HG03095 (cell line): ENCODE measurements at regions not wholly inside any gene's neighbourhood (a gene's known extent, or its start where the extent isn't known, plus 50 kb on each side); places are given as distances from the start of the nearest gene placed in this dataset.
"Not testable (repeated sequence)": the region's sequence is repeated elsewhere in the genome, so short reads cannot be mapped to it uniquely, and the experiment has no call there.

Experiments
- ATAC-seq: cut with Tn5 transposase; IDR thresholded peaks from one replicate; pipeline ENCODE4 v1.9.1; 2021; ENCODE audit warnings: moderate library complexity; ENCODE audit not compliant: unreplicated experiment

- no peak for ATAC-seq
Observed at GRCh38 chr5:130624805-130625204, 540.3 kb downstream of the HINT1 start.

- no peak for ATAC-seq
Observed at GRCh38 chr5:130616161-130616560, 548.9 kb downstream of the HINT1 start.

- ATAC-seq: no peak
Observed at GRCh38 chr5:130605234-130605633, 559.8 kb downstream of the HINT1 start.

- not testable (repeated sequence) for ATAC-seq
Observed at GRCh38 chr5:130596647-130597046, 568.4 kb downstream of the HINT1 start.

- no peak for ATAC-seq
Observed at GRCh38 chr5:130580264-130580663, 584.8 kb downstream of the HINT1 start.

GRCh38 chr5:130578354-130578753, 586.7 kb downstream of the HINT1 start:
- ATAC-seq: no peak

GRCh38 chr5:130571076-130571475, 594.0 kb downstream of the HINT1 start:
- ATAC-seq: no peak

GRCh38 chr5:130568791-130569190, 596.3 kb downstream of the HINT1 start:
- no peak for ATAC-seq

GRCh38 chr5:130555429-130555828, 609.6 kb downstream of the HINT1 start:
- ATAC-seq: no peak

- no peak for ATAC-seq
Observed at GRCh38 chr5:130550562-130550928, 614.5 kb downstream of the HINT1 start.

- no peak for ATAC-seq
Observed at GRCh38 chr5:130549884-130550561, 615.0 kb downstream of the HINT1 start.

GRCh38 chr5:130546211-130546610, 618.8 kb downstream of the HINT1 start:
- ATAC-seq: no peak

- no peak for ATAC-seq
Observed at GRCh38 chr5:130545291-130545690, 619.8 kb downstream of the HINT1 start.

- no peak for ATAC-seq
Observed at GRCh38 chr5:130541617-130542221, 623.3 kb downstream of the HINT1 start.

GRCh38 chr5:130536691-130537090, 628.4 kb downstream of the HINT1 start:
- no peak for ATAC-seq

- ATAC-seq: no peak
Observed at GRCh38 chr5:130532786-130533185, 628.5 kb downstream of the CHSY3 start.

GRCh38 chr5:130529511-130530485, 625.5 kb downstream of the CHSY3 start:
- ATAC-seq: no peak

- no peak for ATAC-seq
Observed at GRCh38 chr5:130529111-130529510, 624.8 kb downstream of the CHSY3 start.

GRCh38 chr5:130528474-130528873, 624.2 kb downstream of the CHSY3 start:
- no peak for ATAC-seq

GRCh38 chr5:130526708-130527107, 622.4 kb downstream of the CHSY3 start:
- no peak for ATAC-seq

- ATAC-seq: no peak
Observed at GRCh38 chr5:130520211-130520610, 615.9 kb downstream of the CHSY3 start.
